HEK293 (cell line): ENCODE measurements at regions not wholly inside any gene's neighbourhood (a gene's known extent, or its start where the extent isn't known, plus 50 kb on each side); places are given as distances from the start of the nearest gene placed in this dataset.

Experiments
- CTCF ChIA-PET: fragments of 350-600 bp; formaldehyde crosslinking; extraction: SDS; loops from one replicate; lab custom pipeline; 2021; ENCODE audit warnings: antibody characterized with exemption; lab: Yijun Ruan, JAX
- POLR2A ChIA-PET: fragments of 300-600 bp; formaldehyde crosslinking; extraction: SDS; loops from one replicate; lab custom pipeline; 2020; ENCODE audit warnings: antibody characterized with exemption, inconsistent platforms; lab: Yijun Ruan, JAX
- H3K27ac ChIP-seq: fragments of 200-500 bp; sonication (Bioruptor generic); 2 replicates; pipeline ENCODE4 v1.5.1; 2014; ENCODE audit warnings: low read depth, low read length, control low read depth, inconsistent platforms; ENCODE audit errors: extremely low read depth
- H3K36me3 ChIP-seq, 2 experiments: fragments of 200-500 bp in 1 of 2; sonication (Bioruptor generic) in 1 of 2; 1 replicate in 1 of 2; 2 replicates in 1 of 2; pipeline ENCODE4 v1.5.1; 2014 to 2017; ENCODE audit warnings: inconsistent platforms in 2 of 2, low read length in 2 of 2; ENCODE audit not compliant: control insufficient read depth in 2 of 2, insufficient read depth in 1 of 2
- H3K4me1 ChIP-seq: fragments of 200-500 bp; sonication (Bioruptor generic); 2 replicates; pipeline ENCODE4 v1.5.1; 2014; ENCODE audit warnings: mild to moderate bottlenecking, low read length, inconsistent platforms; ENCODE audit not compliant: control insufficient read depth, insufficient read depth
- H3K4me3 ChIP-seq: 2 replicates; pipeline ENCODE4 v1.5.1; 2011; ENCODE audit warnings: low read depth, mild to moderate bottlenecking, control low read depth, low read length, moderate library complexity
- H3K9me3 ChIP-seq: fragments of 200-500 bp; sonication (Bioruptor generic); 2 replicates; pipeline ENCODE4 v1.5.1; 2014; ENCODE audit warnings: low read depth, low read length, inconsistent platforms; ENCODE audit not compliant: control insufficient read depth, insufficient read depth
- SP2 ChIP-seq: fragments of 450-650 bp; formaldehyde crosslinking; IDR thresholded peaks from 2 replicates; pipeline ENCODE4 v1.5.1; 2016; ENCODE audit warnings: missing biosample characterization, missing genetic modification characterization
- ZBTB8A ChIP-seq: fragments of 450-650 bp; formaldehyde crosslinking; IDR thresholded peaks from 2 replicates; pipeline ENCODE4 v1.5.1; 2016; ENCODE audit warnings: missing biosample characterization, missing genetic modification characterization
- ZIC2 ChIP-seq: fragments of 450-650 bp; formaldehyde crosslinking; IDR thresholded peaks from 2 replicates; pipeline ENCODE4 v1.5.1; 2016; ENCODE audit warnings: missing biosample characterization, missing genetic modification characterization
- ZNF140 ChIP-seq: fragments of 450-650 bp; formaldehyde crosslinking; IDR thresholded peaks from 2 replicates; pipeline ENCODE4 v1.5.1; 2016; ENCODE audit warnings: missing biosample characterization, missing genetic modification characterization
- ZNF335 ChIP-seq: fragments of 450-650 bp; formaldehyde crosslinking; conservative IDR thresholded peaks from 2 replicates; pipeline ENCODE4 v1.5.1; 2016; ENCODE audit warnings: missing biosample characterization, missing genetic modification characterization
- ZNF354C ChIP-seq: fragments of 450-650 bp; formaldehyde crosslinking; IDR thresholded peaks from 2 replicates; pipeline ENCODE4 v1.5.1; 2016; ENCODE audit warnings: missing biosample characterization, missing genetic modification characterization, low read depth, borderline replicate concordance
- ZNF561 ChIP-seq: fragments of 450-650 bp; IDR thresholded peaks from 2 replicates; pipeline ENCODE4 v1.5.1; 2018; ENCODE audit warnings: missing biosample characterization, missing genetic modification characterization, borderline replicate concordance
- ZNF654 ChIP-seq: fragments of 450-650 bp; formaldehyde crosslinking; IDR thresholded peaks from 2 replicates; pipeline ENCODE4 v1.5.1; 2016; ENCODE audit warnings: low read depth, missing biosample characterization, missing genetic modification characterization
- ZNF664 ChIP-seq: fragments of 450-650 bp; formaldehyde crosslinking; IDR thresholded peaks from 2 replicates; pipeline ENCODE4 v1.5.1; 2016; ENCODE audit warnings: missing biosample characterization, missing genetic modification characterization
- TF ChIP-seq, protein P1 (sequence below): fragments of 450-650 bp; formaldehyde crosslinking; IDR thresholded peaks from 2 replicates; pipeline ENCODE4 v1.5.1; 2017; ENCODE audit warnings: missing biosample characterization, missing genetic modification characterization
- TF ChIP-seq, protein P2 (sequence below): fragments of 450-650 bp; formaldehyde crosslinking; IDR thresholded peaks from 2 replicates; pipeline ENCODE4 v1.5.1; 2016; ENCODE audit warnings: missing biosample characterization, missing genetic modification characterization
- TF ChIP-seq, protein P3 (sequence below): fragments of 450-650 bp; formaldehyde crosslinking; IDR thresholded peaks from 2 replicates; pipeline ENCODE4 v1.5.1; 2016; ENCODE audit warnings: missing biosample characterization, missing genetic modification characterization
- TF ChIP-seq, protein P4 (sequence below): fragments of 450-650 bp; formaldehyde crosslinking; IDR thresholded peaks from 2 replicates; pipeline ENCODE4 v1.5.1; 2016; ENCODE audit warnings: missing biosample characterization, missing genetic modification characterization
- TF ChIP-seq, protein P5 (sequence below): fragments of 450-650 bp; formaldehyde crosslinking; IDR thresholded peaks from 2 replicates; pipeline ENCODE4 v1.5.1; 2016; ENCODE audit warnings: missing biosample characterization, missing genetic modification characterization

DNA sequence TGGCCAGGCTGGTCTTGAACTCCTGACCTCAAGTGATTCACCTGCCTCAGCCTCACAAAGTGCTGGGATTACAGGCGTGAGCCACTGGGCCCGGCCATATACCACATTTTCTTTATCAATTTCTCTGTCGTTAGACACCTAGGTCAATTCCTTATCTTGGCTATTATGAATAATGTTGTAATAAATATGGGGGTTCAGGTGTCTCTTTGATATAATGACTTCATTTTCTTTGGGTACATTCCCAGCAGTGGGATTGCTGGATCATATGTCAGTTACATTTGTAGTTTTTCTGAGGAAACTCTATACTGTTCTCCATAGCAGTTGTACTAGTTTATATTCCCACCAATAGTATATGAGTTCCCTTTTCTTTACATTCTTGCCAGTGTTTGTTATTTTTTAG lies 67.8 kb upstream of the DDHD1 start:
- Histone ChIP-seq H3K9me3 (no peaks in the 10 kb centered on the region; the same call in 1 of the 2 replicates), H3K4me1 (no peaks in the 10 kb centered on the region), H3K27ac (no peak overlapping the region), H3K4me3 (no peak overlapping the region)
- CTCF ChIA-PET: no interaction called here
- TF ChIP-seq, protein P1, sequence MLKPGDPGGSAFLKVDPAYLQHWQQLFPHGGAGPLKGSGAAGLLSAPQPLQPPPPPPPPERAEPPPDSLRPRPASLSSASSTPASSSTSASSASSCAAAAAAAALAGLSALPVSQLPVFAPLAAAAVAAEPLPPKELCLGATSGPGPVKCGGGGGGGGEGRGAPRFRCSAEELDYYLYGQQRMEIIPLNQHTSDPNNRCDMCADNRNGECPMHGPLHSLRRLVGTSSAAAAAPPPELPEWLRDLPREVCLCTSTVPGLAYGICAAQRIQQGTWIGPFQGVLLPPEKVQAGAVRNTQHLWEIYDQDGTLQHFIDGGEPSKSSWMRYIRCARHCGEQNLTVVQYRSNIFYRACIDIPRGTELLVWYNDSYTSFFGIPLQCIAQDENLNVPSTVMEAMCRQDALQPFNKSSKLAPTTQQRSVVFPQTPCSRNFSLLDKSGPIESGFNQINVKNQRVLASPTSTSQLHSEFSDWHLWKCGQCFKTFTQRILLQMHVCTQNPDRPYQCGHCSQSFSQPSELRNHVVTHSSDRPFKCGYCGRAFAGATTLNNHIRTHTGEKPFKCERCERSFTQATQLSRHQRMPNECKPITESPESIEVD (tag by site-specific recombination): 0 out of 2 replicates have a peak, but pooled peaks have one; percentile 6
- TF ChIP-seq, protein P2, sequence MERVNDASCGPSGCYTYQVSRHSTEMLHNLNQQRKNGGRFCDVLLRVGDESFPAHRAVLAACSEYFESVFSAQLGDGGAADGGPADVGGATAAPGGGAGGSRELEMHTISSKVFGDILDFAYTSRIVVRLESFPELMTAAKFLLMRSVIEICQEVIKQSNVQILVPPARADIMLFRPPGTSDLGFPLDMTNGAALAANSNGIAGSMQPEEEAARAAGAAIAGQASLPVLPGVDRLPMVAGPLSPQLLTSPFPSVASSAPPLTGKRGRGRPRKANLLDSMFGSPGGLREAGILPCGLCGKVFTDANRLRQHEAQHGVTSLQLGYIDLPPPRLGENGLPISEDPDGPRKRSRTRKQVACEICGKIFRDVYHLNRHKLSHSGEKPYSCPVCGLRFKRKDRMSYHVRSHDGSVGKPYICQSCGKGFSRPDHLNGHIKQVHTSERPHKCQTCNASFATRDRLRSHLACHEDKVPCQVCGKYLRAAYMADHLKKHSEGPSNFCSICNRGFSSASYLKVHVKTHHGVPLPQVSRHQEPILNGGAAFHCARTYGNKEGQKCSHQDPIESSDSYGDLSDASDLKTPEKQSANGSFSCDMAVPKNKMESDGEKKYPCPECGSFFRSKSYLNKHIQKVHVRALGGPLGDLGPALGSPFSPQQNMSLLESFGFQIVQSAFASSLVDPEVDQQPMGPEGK (tag by site-specific recombination): no peak
- TF ChIP-seq ZNF664 (tag by site-specific recombination): no peak
- TF ChIP-seq, all 188 proteins: peak for 1
- POLR2A ChIA-PET: no interaction called here
- H3K36me3 ChIP-seq: no peaks in the 10 kb centered on the region

DNA sequence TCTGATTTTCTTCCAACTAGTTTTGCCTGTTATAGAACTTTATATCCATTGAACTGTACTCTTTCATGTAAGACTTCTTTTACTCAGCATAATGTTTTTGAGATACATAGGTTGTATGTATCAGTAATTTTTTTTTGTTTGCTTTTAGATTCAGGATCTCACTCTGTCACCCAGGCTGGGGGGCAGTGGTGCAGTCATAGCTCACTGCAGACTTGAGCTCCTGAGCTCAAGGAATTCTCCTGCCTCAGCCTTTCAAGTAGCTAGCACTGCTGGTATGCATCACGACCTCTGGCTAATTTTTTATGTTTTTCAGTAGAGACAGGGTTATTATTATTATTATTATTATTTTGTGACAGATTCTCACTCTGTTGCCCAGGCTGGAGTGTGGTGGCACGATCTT lies 65.0 kb upstream of the DDHD1 start:
- peak overlapping the region; percentile 58 for H3K4me3 ChIP-seq
- no peaks in the 10 kb centered on the region for H3K9me3 ChIP-seq
- H3K27ac ChIP-seq: no peak overlapping the region; the same call in 1 of the 2 replicates
- no peaks in the 10 kb centered on the region for H3K36me3 ChIP-seq
- TF ChIP-seq ZNF654 (no peak), ZNF354C (tag by site-specific recombination) (no peak), ZBTB8A (tag by site-specific recombination) (no peak), ZNF561 (tag by site-specific recombination) (no peak), ZNF335 (tag by site-specific recombination) (peak; percentile 77)
- TF ChIP-seq, protein P3, sequence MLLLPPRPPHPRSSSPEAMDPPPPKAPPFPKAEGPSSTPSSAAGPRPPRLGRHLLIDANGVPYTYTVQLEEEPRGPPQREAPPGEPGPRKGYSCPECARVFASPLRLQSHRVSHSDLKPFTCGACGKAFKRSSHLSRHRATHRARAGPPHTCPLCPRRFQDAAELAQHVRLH (tag by site-specific recombination): no peak
- TF ChIP-seq, protein P1 (tag by site-specific recombination): no peak
- ChIA-PET CTCF (interaction anchor here (0.6 to 1.4 kb wide), 6 partner anchors 14 to 1359 kb away, joined by 3 to 6 read pairs (median 3); no protein-coding TSS in a partner anchor), POLR2A (interaction anchor here (1.2 to 1.4 kb wide), 3 partner anchors 65 to 666 kb away, joined by 3 to 4 read pairs (median 4); partner anchors contain the start of genes DDHD1, GPR137C and TXNDC16)
- no peaks in the 10 kb centered on the region for H3K4me1 ChIP-seq

DNA sequence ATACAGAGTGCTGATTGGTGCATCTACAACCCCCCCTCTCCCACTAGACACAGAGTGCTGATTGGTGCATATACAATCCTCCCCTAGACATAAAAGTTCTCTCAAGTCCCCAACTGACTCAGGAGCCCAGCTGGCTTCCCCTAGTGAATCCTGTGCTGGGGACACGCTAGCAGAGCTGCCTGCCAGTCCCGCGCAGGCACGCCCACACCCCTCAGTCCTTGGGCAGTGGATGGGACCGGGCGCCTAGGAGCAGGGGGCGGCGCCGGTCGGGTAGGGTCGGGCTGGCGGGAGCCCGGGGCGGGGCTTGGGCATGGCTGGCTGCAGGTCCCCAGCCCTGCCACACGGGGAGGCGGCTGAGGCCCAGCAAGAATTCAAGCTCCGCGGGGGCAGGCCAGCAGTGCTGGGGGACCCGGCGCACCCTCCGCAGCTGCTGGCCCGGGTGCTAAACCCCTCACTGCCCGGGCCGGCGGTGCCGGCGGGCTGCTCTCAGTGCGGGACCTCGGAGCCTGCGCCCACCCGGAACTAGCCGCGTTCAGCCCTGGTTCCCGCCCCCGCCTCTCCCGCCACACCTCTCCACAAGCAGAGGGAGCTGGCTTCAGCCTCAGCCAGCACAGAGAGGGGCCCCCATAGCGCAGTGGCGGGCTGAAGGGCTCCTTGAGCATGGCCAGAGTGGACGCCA lies 64.3 kb upstream of the DDHD1 start:
- Histone ChIP-seq H3K9me3 (no peaks in the 10 kb centered on the region), H3K27ac (peak overlapping the region; percentile 60; the same call in 1 of the 2 replicates), H3K4me1 (no peaks in the 10 kb centered on the region), H3K4me3 (peak overlapping the region; percentile 58), H3K36me3 (no peaks in the 10 kb centered on the region)
- POLR2A ChIA-PET: interaction anchor here (0.7 to 1.4 kb wide), 4 partner anchors 37 to 665 kb away, joined by 3 to 4 read pairs (median 4); partner anchors contain the start of genes DDHD1, GPR137C and TXNDC16
- CTCF ChIA-PET: interaction anchor here (0.5 to 1.4 kb wide), 10 partner anchors 13 to 1116 kb away, joined by 3 to 6 read pairs (median 4); no protein-coding TSS in a partner anchor
- TF ChIP-seq, protein P1 (tag by site-specific recombination): no peak
- TF ChIP-seq, protein P4, sequence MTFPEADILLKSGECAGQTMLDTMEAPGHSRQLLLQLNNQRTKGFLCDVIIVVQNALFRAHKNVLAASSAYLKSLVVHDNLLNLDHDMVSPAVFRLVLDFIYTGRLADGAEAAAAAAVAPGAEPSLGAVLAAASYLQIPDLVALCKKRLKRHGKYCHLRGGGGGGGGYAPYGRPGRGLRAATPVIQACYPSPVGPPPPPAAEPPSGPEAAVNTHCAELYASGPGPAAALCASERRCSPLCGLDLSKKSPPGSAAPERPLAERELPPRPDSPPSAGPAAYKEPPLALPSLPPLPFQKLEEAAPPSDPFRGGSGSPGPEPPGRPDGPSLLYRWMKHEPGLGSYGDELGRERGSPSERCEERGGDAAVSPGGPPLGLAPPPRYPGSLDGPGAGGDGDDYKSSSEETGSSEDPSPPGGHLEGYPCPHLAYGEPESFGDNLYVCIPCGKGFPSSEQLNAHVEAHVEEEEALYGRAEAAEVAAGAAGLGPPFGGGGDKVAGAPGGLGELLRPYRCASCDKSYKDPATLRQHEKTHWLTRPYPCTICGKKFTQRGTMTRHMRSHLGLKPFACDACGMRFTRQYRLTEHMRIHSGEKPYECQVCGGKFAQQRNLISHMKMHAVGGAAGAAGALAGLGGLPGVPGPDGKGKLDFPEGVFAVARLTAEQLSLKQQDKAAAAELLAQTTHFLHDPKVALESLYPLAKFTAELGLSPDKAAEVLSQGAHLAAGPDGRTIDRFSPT (tag by site-specific recombination): peak; percentile 67; the same call in 1 of the 2 replicates
- TF ChIP-seq SP2 (tag by site-specific recombination) (peak; percentile 71), ZNF140 (tag by site-specific recombination) (no peak), ZIC2 (tag by site-specific recombination) (0 out of 2 replicates have a peak, but pooled peaks have one; percentile 8)
- TF ChIP-seq, protein P5, sequence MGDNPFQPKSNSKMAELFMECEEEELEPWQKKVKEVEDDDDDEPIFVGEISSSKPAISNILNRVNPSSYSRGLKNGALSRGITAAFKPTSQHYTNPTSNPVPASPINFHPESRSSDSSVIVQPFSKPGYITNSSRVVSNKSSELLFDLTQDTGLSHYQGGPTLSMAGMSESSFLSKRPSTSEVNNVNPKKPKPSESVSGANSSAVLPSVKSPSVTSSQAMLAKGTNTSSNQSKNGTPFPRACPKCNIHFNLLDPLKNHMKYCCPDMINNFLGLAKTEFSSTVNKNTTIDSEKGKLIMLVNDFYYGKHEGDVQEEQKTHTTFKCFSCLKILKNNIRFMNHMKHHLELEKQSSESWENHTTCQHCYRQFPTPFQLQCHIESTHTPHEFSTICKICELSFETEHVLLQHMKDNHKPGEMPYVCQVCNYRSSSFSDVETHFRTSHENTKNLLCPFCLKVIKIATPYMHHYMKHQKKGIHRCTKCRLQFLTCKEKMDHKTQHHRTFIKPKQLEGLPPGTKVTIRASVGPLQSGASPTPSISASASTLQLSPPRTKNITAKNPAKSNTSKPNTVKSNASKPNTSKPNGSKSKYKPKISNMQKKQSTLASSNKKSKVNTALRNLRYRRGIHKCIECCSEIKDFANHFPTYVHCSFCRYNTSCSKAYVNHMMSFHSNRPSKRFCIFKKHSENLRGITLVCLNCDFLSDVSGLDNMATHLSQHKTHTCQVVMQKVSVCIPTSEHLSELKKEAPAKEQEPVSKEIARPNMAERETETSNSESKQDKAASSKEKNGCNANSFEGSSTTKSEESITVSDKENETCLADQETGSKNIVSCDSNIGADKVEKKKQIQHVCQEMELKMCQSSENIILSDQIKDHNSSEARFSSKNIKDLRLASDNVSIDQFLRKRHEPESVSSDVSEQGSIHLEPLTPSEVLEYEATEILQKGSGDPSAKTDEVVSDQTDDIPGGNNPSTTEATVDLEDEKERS (tag by site-specific recombination): no peak
